Breast epithelium (tissue), 3 donors: ENCODE measurements at regions not wholly inside any gene's neighbourhood (a gene's known extent, or its start where the extent isn't known, plus 50 kb on each side); places are given as distances from the start of the nearest gene placed in this dataset.

Experiments
- CTCF ChIP-seq, 3 donors: fragments of 450-650 bp; IDR thresholded peaks; one replicate each; pipeline ENCODE4 v1.5.1; 2016 to 2017; ENCODE audit warnings: antibody characterized with exemption in 3 of 3, mild to moderate bottlenecking in 3 of 3, moderate library complexity in 3 of 3
- POLR2A ChIP-seq: fragments of 450-650 bp; IDR thresholded peaks from one replicate; pipeline ENCODE4 v1.6.1; 2016; ENCODE audit warnings: antibody characterized with exemption, mild to moderate bottlenecking, moderate library complexity

- TF ChIP-seq CTCF (IDR thresholded peaks at IDR 0.05), result no peak
- TF ChIP-seq POLR2A, result no peak
These were observed 148.4 kb upstream of the FOXA2 start for GRCh38 chr20:22732751-22733150.
